GM12878 (cell line): ENCODE measurements at regions not wholly inside any gene's neighbourhood (a gene's known extent, or its start where the extent isn't known, plus 50 kb on each side); places are given as distances from the start of the nearest gene placed in this dataset.

Source experiments
- ATAC-seq: fragments of 200-7000 bp; cut with Tn5 transposase; 3 replicates; pipeline ENCODE4 v1.9.1; 2020; ENCODE audit warnings: mild to moderate bottlenecking, moderate library complexity
- BruUV-seq: library from RNA; stranded (reverse); fragments of 400-500 nt; replicated peaks from 2 replicates; lab custom pipeline; 2021; lab: Mats Ljungman, UMichigan
- CTCF ChIA-PET: fragments of 300-600 bp; sonication (Branson Sonifier 250); formaldehyde crosslinking; extraction: SDS; loops from one replicate; lab custom pipeline; 2021; ENCODE audit warnings: inconsistent platforms; lab: Yijun Ruan, JAX
- POLR2A ChIA-PET: fragments of 350-600 bp; formaldehyde crosslinking; extraction: SDS; loops from one replicate; lab custom pipeline; 2021; ENCODE audit warnings: inconsistent platforms; lab: Charles Lee
- RAD21 ChIA-PET: fragments of 300-600 bp; sonication (Branson Sonifier 250); formaldehyde crosslinking; loops from one replicate; lab custom pipeline; 2023; ENCODE audit warnings: antibody characterized with exemption; ENCODE audit not compliant: unreplicated experiment; lab: Charles Lee
- SMC1A ChIA-PET: fragments of 300-600 bp; sonication (Branson Sonifier 250); formaldehyde crosslinking; loops from one replicate; lab custom pipeline; 2023; ENCODE audit not compliant: unreplicated experiment, uncharacterized antibody; lab: Charles Lee
- DNase-seq: peaks from one replicate; pipeline ENCODE4 v3.0.0-alpha.2; 2011; ENCODE audit warnings: low read depth, low spot score
- FAIRE-seq: peaks from 3 replicates; lab custom pipeline; 2011; peaks lifted over from hg19 to GRCh38; lab: Jason Lieb, UNC
- H2AFZ ChIP-seq: 2 replicates; pipeline ENCODE4 v1.6.0; 2011; ENCODE audit warnings: low read depth, low read length, control low read depth; ENCODE audit not compliant: control insufficient read depth
- H3K27ac ChIP-seq: 2 replicates; pipeline ENCODE4 v1.5.1; 2011; ENCODE audit warnings: control low read depth; ENCODE audit not compliant: control insufficient read depth, insufficient read depth
- H3K27me3 ChIP-seq, 2 experiments: replicated peaks in 1 of 2; 2 replicates each; pipeline versions ENCODE4 v1.6.0 to v1.6.1; 2011; ENCODE audit warnings: low read length in 1 of 2; ENCODE audit not compliant: control insufficient read depth in 2 of 2, insufficient read depth in 2 of 2
- H3K36me3 ChIP-seq, 2 experiments: 2 replicates each; pipeline ENCODE4 v1.5.1; 2011; ENCODE audit warnings: low read length in 1 of 2; ENCODE audit not compliant: control insufficient read depth in 2 of 2, insufficient read depth in 2 of 2
- H3K4me1 ChIP-seq: 2 replicates; pipeline ENCODE4 v1.6.1; 2011; ENCODE audit warnings: mild to moderate bottlenecking, low read length, moderate library complexity, mixed read lengths; ENCODE audit not compliant: control insufficient read depth, insufficient read depth
- H3K4me2 ChIP-seq: 2 replicates; pipeline ENCODE4 v1.6.0; 2011; ENCODE audit warnings: control low read depth; ENCODE audit not compliant: control insufficient read depth, insufficient read depth
- H3K4me3 ChIP-seq: fragments of 200-600 bp; sonication (generic); 2 replicates; pipeline ENCODE4 v1.5.1; 2016
- H3K79me2 ChIP-seq: 2 replicates; pipeline ENCODE4 v1.6.0; 2011; ENCODE audit warnings: low read length; ENCODE audit not compliant: control insufficient read depth, insufficient read depth
- H3K9ac ChIP-seq: 2 replicates; pipeline ENCODE4 v1.8.0; 2011; ENCODE audit warnings: low read length, control low read depth, mixed read lengths; ENCODE audit not compliant: control insufficient read depth, insufficient read depth
- H3K9me3 ChIP-seq: replicated peaks from 3 replicates; pipeline ENCODE4 v1.5.1; 2011; ENCODE audit warnings: mild to moderate bottlenecking, low read length; ENCODE audit not compliant: control insufficient read depth, insufficient read depth
- H4K20me1 ChIP-seq: 2 replicates; pipeline ENCODE4 v1.6.0; 2011; ENCODE audit not compliant: control insufficient read depth, insufficient read depth
- EZH2 ChIP-seq: IDR thresholded peaks from 2 replicates; pipeline ENCODE4 v1.6.1; 2012; ENCODE audit warnings: low read depth, mild to moderate bottlenecking, control low read depth, inconsistent platforms, low read length, borderline replicate concordance; ENCODE audit not compliant: control insufficient read depth
- HCFC1 ChIP-seq: fragments of 150-350 bp; IDR thresholded peaks from 2 replicates; pipeline ENCODE4 v1.6.1; 2014; ENCODE audit warnings: low read length
- MYB ChIP-seq: fragments of 150-350 bp; IDR thresholded peaks from 2 replicates; pipeline ENCODE4 v1.6.1; 2014; ENCODE audit warnings: mild to moderate bottlenecking, low read depth, low read length, borderline replicate concordance
- POLR2AphosphoS5 ChIP-seq: IDR thresholded peaks from 2 replicates; pipeline ENCODE4 v1.6.1; 2011; ENCODE audit warnings: mild to moderate bottlenecking, low read length, inconsistent platforms
- POU2F2 ChIP-seq: IDR thresholded peaks from 3 replicates; pipeline ENCODE4 v1.6.1; 2011; ENCODE audit warnings: low read depth, mild to moderate bottlenecking, low read length, borderline replicate concordance
- RB1 ChIP-seq: fragments of 450-650 bp; formaldehyde crosslinking; IDR thresholded peaks from 2 replicates; pipeline ENCODE4 v1.6.1; 2017; ENCODE audit warnings: mild to moderate bottlenecking, borderline replicate concordance
- RELB ChIP-seq: fragments of 450-650 bp; IDR thresholded peaks from 2 replicates; pipeline ENCODE4 v1.6.1; 2017; ENCODE audit warnings: low read depth, mild to moderate bottlenecking, moderate library complexity
- SMC3 ChIP-seq: IDR thresholded peaks from 2 replicates; pipeline ENCODE4 v1.6.1; 2011; ENCODE audit warnings: low read length, improper control_type of control experiment, borderline replicate concordance
- ZBTB11 ChIP-seq: fragments of 450-650 bp; formaldehyde crosslinking; IDR thresholded peaks from 2 replicates; pipeline ENCODE4 v1.5.0; 2022; ENCODE audit warnings: mild to moderate bottlenecking, missing genetic modification characterization
- ZBTB33 ChIP-seq: fragments of 450-650 bp; IDR thresholded peaks from 2 replicates; pipeline ENCODE4 v1.6.1; 2017; ENCODE audit warnings: mild to moderate bottlenecking
- ZBTB40 ChIP-seq: fragments of 450-650 bp; IDR thresholded peaks from 2 replicates; pipeline ENCODE4 v1.6.1; 2016; ENCODE audit warnings: mild to moderate bottlenecking, moderate library complexity, borderline replicate concordance
- WGBS: methylation state at CpG from one replicate; pipeline ENCODE4 v1.1.6; 2016; ENCODE audit warnings: low lambda C conversion rate; ENCODE audit not compliant: insufficient replicate concordance, insufficient coverage; ENCODE audit errors: missing lambda C conversion rate; 5-methylcytosine and 5-hydroxymethylcytosine counted together
- in situ Hi-C: fragments of 300-500 bp; cut with MboI; formaldehyde crosslinking; loops from 9 replicates; pipeline ENCODE4 v1.14.3; 2018; ENCODE audit warnings: mixed read lengths
- intact Hi-C: fragments of 100-400 bp; cut with micrococcal nuclease; formaldehyde crosslinking; loops from one replicate; pipeline ENCODE4 v1.14.2; 2022; ENCODE audit not compliant: unreplicated experiment

GRCh38 chr12:131457028-131457310, 253.9 kb upstream of the SFSWAP start (continued):
- TF ChIP-seq SMC3 = no peak

- CTCF ChIA-PET = no interaction called here
- SMC1A ChIA-PET = no interaction called here
- RAD21 ChIA-PET = no interaction called here
- POLR2A ChIA-PET = no interaction called here
- Histone ChIP-seq H3K4me2 (no peak overlapping the region), H3K27me3 (peaks cover 0 to 2% of the 10 kb centered on the region in 2 experiments; a peak in 2 of 4 replicates), H3K4me1 (no peaks in the 10 kb centered on the region), H3K79me2 (no peaks in the 10 kb centered on the region), H2AFZ (no peak overlapping the region), H4K20me1 (no peaks in the 10 kb centered on the region), H3K36me3 (no peaks in the 10 kb centered on the region), H3K4me3 (no peak overlapping the region), H3K9ac (no peak overlapping the region), H3K9me3 (no peaks in the 10 kb centered on the region), H3K27ac (no peak overlapping the region)
- intact Hi-C loops = loop anchor here (10.0 kb wide), 1 partner anchor 313 kb away; no protein-coding TSS in a partner anchor
- ATAC-seq = no peak
- WGBS = 48% methylated on average over 18 of the region's 19 CpGs
- BruUV-seq = no TSS peak
- no peak for FAIRE-seq
- no peak for DNase-seq
- in situ Hi-C loops = no loop called here
- TF ChIP-seq EZH2 = no peak
- TF ChIP-seq ZBTB33 = no peak
- no peak for TF ChIP-seq MYB
- TF ChIP-seq ZBTB40 = no peak
- TF ChIP-seq RB1 = no peak
- no peak for TF ChIP-seq RELB
- TF ChIP-seq POLR2AphosphoS5 = no peak
- TF ChIP-seq POU2F2 = no peak
- no peak for TF ChIP-seq HCFC1
- no peak for TF ChIP-seq ZBTB11 (CRISPR knock-in tag)
Observed at GRCh38 chr12:131457331-131458047, 253.4 kb upstream of the SFSWAP start.
